ENCODE measurements at regions not wholly inside any gene's neighbourhood (a gene's known extent, or its start where the extent isn't known, plus 50 kb on each side); places are given as distances from the start of the nearest gene placed in this dataset.
A peak's percentile ranks its signal among the peaks of the same experiment; 100 is the strongest.

GRCh38 chr7:15925608-15926007, 239.1 kb upstream of the MEOX2 start:
- no peak overlapping the region for H3K4me3 Mint-ChIP-seq
- H3K27me3 Mint-ChIP-seq: no peaks in the 10 kb centered on the region
- peak overlapping the region in 1 of 2 donors; percentile 52 for H3K27ac Mint-ChIP-seq
- peaks cover 5 to 7% of the 10 kb centered on the region in 2 donors for H3K9me3 Mint-ChIP-seq
- DNase-seq (no peak), ATAC-seq (peak; percentile 39)
- no peaks in the 10 kb centered on the region for H3K4me1 Mint-ChIP-seq

GRCh38 chr7:15924910-15925309, 238.4 kb upstream of the MEOX2 start:
- Mint-ChIP-seq H3K27ac (no peak overlapping the region), H3K27me3 (no peaks in the 10 kb centered on the region), H3K9me3 (peaks cover 5 to 7% of the 10 kb centered on the region in 2 donors), H3K4me1 (no peaks in the 10 kb centered on the region), H3K4me3 (no peak overlapping the region)
- no peak for ATAC-seq
- no peak for DNase-seq

GRCh38 chr7:15922002-15922401, 235.5 kb upstream of the MEOX2 start:
- no peak overlapping the region for H3K27ac Mint-ChIP-seq
- DNase-seq (no peak), ATAC-seq (no peak)
- no peaks in the 10 kb centered on the region for H3K27me3 Mint-ChIP-seq
- H3K9me3 Mint-ChIP-seq: peaks cover 7 to 11% of the 10 kb centered on the region in 2 donors
- H3K4me3 Mint-ChIP-seq: no peak overlapping the region
- H3K4me1 Mint-ChIP-seq: no peaks in the 10 kb centered on the region

- H3K27ac Mint-ChIP-seq: no peak overlapping the region
- ATAC-seq: no peak
- H3K4me3 Mint-ChIP-seq: no peak overlapping the region
- no peak for DNase-seq
- no peaks in the 10 kb centered on the region for H3K4me1 Mint-ChIP-seq
- H3K9me3 Mint-ChIP-seq: peaks cover 7 to 11% of the 10 kb centered on the region in 2 donors
- no peaks in the 10 kb centered on the region for H3K27me3 Mint-ChIP-seq
Observed at GRCh38 chr7:15921576-15921975, 235.1 kb upstream of the MEOX2 start.

GRCh38 chr7:15920953-15921352, 234.5 kb upstream of the MEOX2 start:
- no peak overlapping the region for H3K27ac Mint-ChIP-seq
- peaks cover 7 to 11% of the 10 kb centered on the region in 2 donors for H3K9me3 Mint-ChIP-seq
- ATAC-seq: no peak
- no peak overlapping the region for H3K4me3 Mint-ChIP-seq
- no peak for DNase-seq
- H3K4me1 Mint-ChIP-seq: no peaks in the 10 kb centered on the region
- H3K27me3 Mint-ChIP-seq: no peaks in the 10 kb centered on the region

GRCh38 chr7:15916681-15917380, 230.3 kb upstream of the MEOX2 start:
- Mint-ChIP-seq H3K4me1 (no peaks in the 10 kb centered on the region), H3K9me3 (peaks cover 0 to 6% of the 10 kb centered on the region in 2 donors), H3K27ac (no peak overlapping the region), H3K27me3 (no peaks in the 10 kb centered on the region), H3K4me3 (no peak overlapping the region)
- ATAC-seq: no peak
- DNase-seq: no peak

- Mint-ChIP-seq H3K4me3 (no peak overlapping the region), H3K4me1 (no peaks in the 10 kb centered on the region), H3K27me3 (no peaks in the 10 kb centered on the region), H3K9me3 (peaks cover 0 to 6% of the 10 kb centered on the region in 2 donors), H3K27ac (no peak overlapping the region)
- no peak for DNase-seq
- no peak for ATAC-seq
Observed at GRCh38 chr7:15915686-15916293, 229.3 kb upstream of the MEOX2 start.

- H3K27me3 Mint-ChIP-seq: no peaks in the 10 kb centered on the region
- ATAC-seq: no peak
- H3K4me3 Mint-ChIP-seq: no peak overlapping the region
Observed at GRCh38 chr7:15914611-15915010, 228.1 kb upstream of the MEOX2 start.

GRCh38 chr7:15906436-15906835, 220.0 kb upstream of the MEOX2 start:
- Mint-ChIP-seq H3K27ac (no peak overlapping the region), H3K4me3 (no peak overlapping the region), H3K9me3 (peaks cover 7 to 10% of the 10 kb centered on the region in 2 donors), H3K27me3 (no peaks in the 10 kb centered on the region), H3K4me1 (no peaks in the 10 kb centered on the region)
- DNase-seq (no peak), ATAC-seq (no peak)

More at GRCh38 chr7:15914611-15915010, 228.1 kb upstream of the MEOX2 start:
- DNase-seq: no peak
- peaks cover 0 to 6% of the 10 kb centered on the region in 2 donors for H3K9me3 Mint-ChIP-seq
- no peaks in the 10 kb centered on the region for H3K4me1 Mint-ChIP-seq
- no peak overlapping the region for H3K27ac Mint-ChIP-seq

GRCh38 chr7:15905251-15906040, 219.0 kb upstream of the MEOX2 start:
- Mint-ChIP-seq H3K27ac (no peak overlapping the region), H3K4me3 (no peak overlapping the region), H3K27me3 (no peaks in the 10 kb centered on the region), H3K9me3 (peaks cover 7 to 10% of the 10 kb centered on the region in 2 donors), H3K4me1 (no peaks in the 10 kb centered on the region)
- ATAC-seq (no peak), DNase-seq (no peak)

GRCh38 chr7:15891151-15891881, 204.8 kb upstream of the MEOX2 start:
- Mint-ChIP-seq H3K4me3 (no peak overlapping the region), H3K9me3 (peaks cover 5 to 12% of the 10 kb centered on the region in 2 donors), H3K27ac (no peak overlapping the region), H3K4me1 (no peaks in the 10 kb centered on the region), H3K27me3 (no peaks in the 10 kb centered on the region)
- DNase-seq: no peak
- ATAC-seq: no peak

GRCh38 chr7:15889507-15889906, 203.0 kb upstream of the MEOX2 start:
- ATAC-seq: no peak
- no peaks in the 10 kb centered on the region for H3K27me3 Mint-ChIP-seq
- no peak overlapping the region for H3K4me3 Mint-ChIP-seq

GRCh38 chr7:15888090-15888489, 201.6 kb upstream of the MEOX2 start:
- no peak overlapping the region for H3K27ac Mint-ChIP-seq
- ATAC-seq: no peak
- no peak overlapping the region for H3K4me3 Mint-ChIP-seq
- no peak for DNase-seq
- H3K4me1 Mint-ChIP-seq: no peaks in the 10 kb centered on the region
- H3K27me3 Mint-ChIP-seq: no peaks in the 10 kb centered on the region
- no peaks in the 10 kb centered on the region for H3K9me3 Mint-ChIP-seq

More at GRCh38 chr7:15889507-15889906, 203.0 kb upstream of the MEOX2 start:
- no peak for DNase-seq
- peaks cover 3 to 4% of the 10 kb centered on the region in 2 donors for H3K9me3 Mint-ChIP-seq
- no peaks in the 10 kb centered on the region for H3K4me1 Mint-ChIP-seq
- H3K27ac Mint-ChIP-seq: no peak overlapping the region

GRCh38 chr7:15886626-15887025, 200.1 kb upstream of the MEOX2 start:
- no peaks in the 10 kb centered on the region for H3K27me3 Mint-ChIP-seq
- no peak for ATAC-seq
- no peak overlapping the region for H3K4me3 Mint-ChIP-seq
- no peaks in the 10 kb centered on the region for H3K4me1 Mint-ChIP-seq
- H3K9me3 Mint-ChIP-seq: no peaks in the 10 kb centered on the region
- DNase-seq: no peak
- no peak overlapping the region for H3K27ac Mint-ChIP-seq

- DNase-seq (no peak), ATAC-seq (no peak)
- no peak overlapping the region for H3K27ac Mint-ChIP-seq
- H3K4me1 Mint-ChIP-seq: no peaks in the 10 kb centered on the region
- H3K4me3 Mint-ChIP-seq: no peak overlapping the region
- H3K9me3 Mint-ChIP-seq: no peaks in the 10 kb centered on the region
- H3K27me3 Mint-ChIP-seq: no peaks in the 10 kb centered on the region
Observed at GRCh38 chr7:15885678-15886077, 199.2 kb upstream of the MEOX2 start.

All from stimulated activated naive CD8-positive, alpha-beta T cell treated with anti-CD3 and anti-CD28 coated beads, Interleukin-15, amount 100 ng/mL, for 72 hours (primary cell).